IPS-18a (cell line): ENCODE measurements at regions not wholly inside any gene's neighbourhood (a gene's known extent, or its start where the extent isn't known, plus 50 kb on each side); places are given as distances from the start of the nearest gene placed in this dataset.
"Not testable (repeated sequence)": the region's sequence is repeated elsewhere in the genome, so short reads cannot be mapped to it uniquely, and the experiment has no call there.

Experiments
- H3K27ac ChIP-seq: one replicate; pipeline ENCODE4 v1.5.1; 2013; ENCODE audit warnings: low read length
- H3K27me3 ChIP-seq: one replicate; pipeline ENCODE4 v1.6.1; 2013; ENCODE audit warnings: mild to moderate bottlenecking, low read length; ENCODE audit not compliant: control insufficient read depth, insufficient read depth
- H3K36me3 ChIP-seq: one replicate; pipeline ENCODE4 v1.6.1; 2013; ENCODE audit warnings: low read depth, low read length; ENCODE audit not compliant: control insufficient read depth
- H3K4me1 ChIP-seq: one replicate; pipeline ENCODE4 v1.6.1; 2013; ENCODE audit warnings: low read depth, low read length; ENCODE audit not compliant: control insufficient read depth
- H3K4me3 ChIP-seq: one replicate; pipeline ENCODE4 v1.5.1; 2013; ENCODE audit warnings: low read length
- H3K9ac ChIP-seq: one replicate; pipeline ENCODE4 v1.6.1; 2013; ENCODE audit warnings: mild to moderate bottlenecking, low read length, moderate library complexity
- H3K9me3 ChIP-seq: one replicate; pipeline ENCODE4 v1.6.1; 2013; ENCODE audit warnings: low read depth, low read length; ENCODE audit not compliant: control insufficient read depth

DNA sequence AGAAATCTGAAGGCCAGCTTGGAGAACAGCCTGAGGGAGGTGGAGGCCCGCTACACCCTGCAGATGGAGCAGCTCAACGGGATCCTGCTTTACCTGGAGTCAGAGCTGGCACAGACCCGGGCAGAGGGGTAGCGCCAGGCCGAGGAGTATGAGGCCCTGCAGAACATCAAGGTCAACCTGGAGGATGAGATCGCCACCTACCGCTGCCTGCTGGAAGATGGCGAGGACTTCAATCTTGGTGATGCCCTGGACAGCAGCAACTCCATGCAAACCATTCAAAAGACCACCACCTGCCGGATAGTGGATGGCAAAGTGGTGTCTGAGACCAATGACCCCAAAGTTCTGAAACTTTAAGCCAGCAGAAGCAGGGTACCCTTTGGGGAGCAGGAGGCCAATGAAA is 318.4 kb downstream of the ZFHX3 start:
- not testable (repeated sequence) for H3K27me3 ChIP-seq, H3K4me3 ChIP-seq, H3K36me3 ChIP-seq, H3K9me3 ChIP-seq, H3K9ac ChIP-seq, H3K4me1 ChIP-seq, H3K27ac ChIP-seq

- Histone ChIP-seq H3K27me3 (no peaks in the 10 kb centered on the region), H3K36me3 (no peaks in the 10 kb centered on the region), H3K9ac (no peak overlapping the region), H3K27ac (no peak overlapping the region), H3K4me3 (no peak overlapping the region), H3K4me1 (peaks cover 4% of the 10 kb centered on the region), H3K9me3 (no peaks in the 10 kb centered on the region)
These were observed 319.4 kb downstream of the ZFHX3 start for GRCh38 chr16:72728516-72728915.

DNA sequence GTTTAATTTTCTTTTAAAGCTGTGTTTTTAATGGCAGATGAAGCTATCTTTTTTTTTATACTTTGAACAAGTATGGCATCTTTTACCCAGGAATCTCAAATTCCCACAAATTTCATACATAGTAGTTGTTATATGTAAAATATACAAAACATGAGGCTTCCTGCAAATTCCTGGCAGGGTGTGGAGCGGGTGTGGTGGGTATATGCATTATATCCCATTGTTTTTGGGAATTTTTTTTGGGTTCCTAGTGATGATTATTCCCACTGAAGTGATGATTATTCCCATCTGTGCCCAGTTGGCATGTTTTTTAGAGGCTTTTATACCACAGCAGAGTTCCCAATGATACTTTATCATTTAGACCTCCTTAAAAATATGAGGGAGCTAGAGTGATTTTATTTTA is 320.4 kb downstream of the ZFHX3 start:
- H3K27ac ChIP-seq = no peak overlapping the region
- H3K4me1 ChIP-seq = peaks cover 13% of the 10 kb centered on the region
- H3K9ac ChIP-seq = no peak overlapping the region
- no peak overlapping the region for H3K4me3 ChIP-seq
- no peaks in the 10 kb centered on the region for H3K27me3 ChIP-seq
- no peaks in the 10 kb centered on the region for H3K9me3 ChIP-seq
- no peaks in the 10 kb centered on the region for H3K36me3 ChIP-seq

DNA sequence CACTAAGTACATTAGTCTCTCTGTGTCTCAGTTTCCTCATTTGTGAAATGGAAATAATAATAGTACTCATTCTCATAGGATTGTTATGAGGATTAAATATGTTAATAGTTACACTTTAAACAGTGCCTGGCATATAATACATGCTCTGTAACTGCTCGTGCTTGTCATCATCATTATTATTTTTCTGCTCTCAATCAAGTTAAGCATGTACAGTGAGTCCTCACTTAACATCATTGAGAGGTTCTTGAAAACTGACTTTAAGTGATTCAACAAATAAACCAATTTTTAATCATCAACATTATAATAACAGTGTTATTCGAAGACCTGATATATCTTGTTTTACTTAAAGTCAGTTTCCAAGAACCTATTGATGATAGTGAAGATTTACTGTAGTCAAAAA is 322.3 kb downstream of the ZFHX3 start:
- no peak overlapping the region for H3K27ac ChIP-seq
- H3K27me3 ChIP-seq = no peaks in the 10 kb centered on the region
- no peak overlapping the region for H3K4me3 ChIP-seq
- H3K4me1 ChIP-seq = peaks cover 26% of the 10 kb centered on the region
- H3K9ac ChIP-seq = no peak overlapping the region
- no peaks in the 10 kb centered on the region for H3K9me3 ChIP-seq
- no peaks in the 10 kb centered on the region for H3K36me3 ChIP-seq

- H3K9ac ChIP-seq = no peak overlapping the region
- H3K36me3 ChIP-seq = no peaks in the 10 kb centered on the region
- H3K27me3 ChIP-seq = no peaks in the 10 kb centered on the region
- no peak overlapping the region for H3K4me3 ChIP-seq
- H3K4me1 ChIP-seq = peaks cover 26% of the 10 kb centered on the region
- H3K27ac ChIP-seq = no peak overlapping the region
- no peaks in the 10 kb centered on the region for H3K9me3 ChIP-seq
These were observed 324.1 kb downstream of the ZFHX3 start for GRCh38 chr16:72723781-72724180.

DNA sequence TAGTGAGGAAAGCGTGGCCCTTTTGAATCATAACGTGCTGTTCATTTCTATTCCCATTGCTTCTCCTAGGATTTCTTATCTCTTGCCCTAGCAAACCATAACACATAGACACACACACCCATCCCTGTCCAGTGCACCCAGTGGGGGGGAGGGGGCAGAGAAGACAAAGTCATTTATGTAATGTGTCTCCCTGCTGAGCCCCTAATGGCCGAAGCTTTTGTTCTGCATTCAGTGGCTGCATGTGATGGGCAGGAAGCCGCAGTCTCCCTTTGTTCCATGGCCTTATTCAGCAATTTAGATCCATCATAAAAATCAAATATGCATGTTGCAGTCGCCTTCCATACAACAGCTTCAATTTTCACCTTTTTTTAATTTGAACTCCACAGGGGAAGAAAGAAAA is 325.4 kb downstream of the ZFHX3 start:
- peaks cover 26% of the 10 kb centered on the region for H3K4me1 ChIP-seq
- peak overlapping the region; percentile 42 for H3K4me3 ChIP-seq
- no peaks in the 10 kb centered on the region for H3K9me3 ChIP-seq
- H3K36me3 ChIP-seq = no peaks in the 10 kb centered on the region
- H3K27ac ChIP-seq = peak overlapping the region; percentile 67
- H3K9ac ChIP-seq = peak overlapping the region; percentile 46
- H3K27me3 ChIP-seq = no peaks in the 10 kb centered on the region

- H3K36me3 ChIP-seq = no peaks in the 10 kb centered on the region
- H3K9ac ChIP-seq = peak overlapping the region; percentile 46
- H3K9me3 ChIP-seq = no peaks in the 10 kb centered on the region
- no peaks in the 10 kb centered on the region for H3K27me3 ChIP-seq
- peaks cover 26% of the 10 kb centered on the region for H3K4me1 ChIP-seq
- H3K27ac ChIP-seq = peak overlapping the region; percentile 3
- peak overlapping the region; percentile 42 for H3K4me3 ChIP-seq
These were observed 325.9 kb downstream of the ZFHX3 start for GRCh38 chr16:72721981-72722380.

GRCh38 chr16:72715267-72715666 is 332.7 kb downstream of the ZFHX3 start:
- no peaks in the 10 kb centered on the region for H3K36me3 ChIP-seq
- peaks cover 8% of the 10 kb centered on the region for H3K9me3 ChIP-seq
- H3K4me1 ChIP-seq = no peaks in the 10 kb centered on the region
- no peak overlapping the region for H3K9ac ChIP-seq
- no peak overlapping the region for H3K27ac ChIP-seq
- no peak overlapping the region for H3K4me3 ChIP-seq
- no peaks in the 10 kb centered on the region for H3K27me3 ChIP-seq

- Histone ChIP-seq H3K27ac (no peak overlapping the region), H3K4me3 (no peak overlapping the region), H3K9ac (no peak overlapping the region), H3K4me1 (no peaks in the 10 kb centered on the region), H3K36me3 (no peaks in the 10 kb centered on the region), H3K9me3 (peaks cover 8% of the 10 kb centered on the region), H3K27me3 (no peaks in the 10 kb centered on the region)
These were observed 336.1 kb downstream of the ZFHX3 start for GRCh38 chr16:72711823-72712222.

- Histone ChIP-seq H3K9me3 (no peaks in the 10 kb centered on the region), H3K36me3 (no peaks in the 10 kb centered on the region), H3K4me1 (no peaks in the 10 kb centered on the region), H3K4me3 (no peak overlapping the region), H3K9ac (no peak overlapping the region), H3K27me3 (no peaks in the 10 kb centered on the region), H3K27ac (no peak overlapping the region)
These were observed 342.1 kb downstream of the ZFHX3 start for GRCh38 chr16:72705801-72706200.

DNA sequence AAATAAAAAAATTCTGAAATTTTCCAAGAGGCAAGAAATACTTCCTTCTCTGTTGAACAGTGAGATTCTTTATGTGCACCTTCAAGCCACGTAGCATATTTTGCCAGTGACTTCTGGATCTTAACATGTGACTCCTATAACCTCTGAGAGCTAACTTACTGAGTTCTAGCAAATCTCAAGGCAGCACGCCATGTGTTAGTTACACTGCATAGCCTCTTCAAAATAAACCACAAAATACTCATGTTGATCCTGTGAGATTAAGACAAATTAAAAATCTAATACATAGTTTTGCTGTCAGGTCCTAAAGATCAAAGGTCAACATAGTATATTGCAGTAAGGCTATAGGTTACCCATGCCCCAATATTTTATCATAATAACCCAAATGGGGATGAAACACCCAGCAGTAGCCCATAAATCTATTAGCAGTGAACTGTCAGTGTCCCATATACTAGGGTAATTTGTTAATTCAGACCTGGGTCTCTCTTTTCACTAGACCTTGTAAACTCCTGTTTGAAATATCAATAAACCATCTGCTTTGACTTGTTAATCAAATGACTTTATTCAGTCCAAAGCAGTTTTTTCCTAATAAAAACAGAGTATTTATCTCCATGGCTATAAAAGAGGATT is 343.1 kb downstream of the ZFHX3 start:
- Histone ChIP-seq H3K36me3 (no peaks in the 10 kb centered on the region), H3K27ac (no peak overlapping the region), H3K9me3 (no peaks in the 10 kb centered on the region), H3K9ac (no peak overlapping the region), H3K4me1 (no peaks in the 10 kb centered on the region), H3K4me3 (no peak overlapping the region), H3K27me3 (no peaks in the 10 kb centered on the region)

GRCh38 chr16:72689851-72690250 is 358.1 kb downstream of the ZFHX3 start:
- Histone ChIP-seq H3K9me3 (no peaks in the 10 kb centered on the region), H3K36me3 (no peaks in the 10 kb centered on the region), H3K27ac (no peak overlapping the region), H3K4me3 (no peak overlapping the region), H3K27me3 (no peaks in the 10 kb centered on the region), H3K4me1 (no peaks in the 10 kb centered on the region), H3K9ac (no peak overlapping the region)
